GM12878 (cell line): ENCODE measurements at regions not wholly inside any gene's neighbourhood (a gene's known extent, or its start where the extent isn't known, plus 50 kb on each side); places are given as distances from the start of the nearest gene placed in this dataset.
"Not testable (repeated sequence)": the region's sequence is repeated elsewhere in the genome, so short reads cannot be mapped to it uniquely, and the experiment has no call there.

Experiments used
- CTCF ChIP-seq, 3 experiments: IDR thresholded peaks in 2 of 3; conservative IDR thresholded peaks in 1 of 3; 2 replicates each; pipeline ENCODE4 v1.5.1; 2011; ENCODE audit warnings: low read depth in 3 of 3, low read length in 3 of 3, mild to moderate bottlenecking in 3 of 3, control low read depth in 2 of 3, moderate library complexity in 2 of 3, inconsistent platforms in 1 of 3, mixed read lengths in 1 of 3; ENCODE audit not compliant: control insufficient read depth in 2 of 3, insufficient read depth in 1 of 3; ENCODE audit errors: extremely low read depth in 1 of 3
- EGR1 ChIP-seq, 2 experiments: IDR thresholded peaks; 1 replicate in 1 of 2; 2 replicates in 1 of 2; pipeline ENCODE4 v1.6.1; 2011 to 2012; ENCODE audit warnings: low read depth in 2 of 2, low read length in 2 of 2, borderline replicate concordance in 1 of 2, mild to moderate bottlenecking in 1 of 2, moderate library complexity in 1 of 2
- ESRRA ChIP-seq: IDR thresholded peaks from 2 replicates; pipeline ENCODE4 v1.6.1; 2012; ENCODE audit warnings: mild to moderate bottlenecking, low read length, improper control_type of control experiment

DNA sequence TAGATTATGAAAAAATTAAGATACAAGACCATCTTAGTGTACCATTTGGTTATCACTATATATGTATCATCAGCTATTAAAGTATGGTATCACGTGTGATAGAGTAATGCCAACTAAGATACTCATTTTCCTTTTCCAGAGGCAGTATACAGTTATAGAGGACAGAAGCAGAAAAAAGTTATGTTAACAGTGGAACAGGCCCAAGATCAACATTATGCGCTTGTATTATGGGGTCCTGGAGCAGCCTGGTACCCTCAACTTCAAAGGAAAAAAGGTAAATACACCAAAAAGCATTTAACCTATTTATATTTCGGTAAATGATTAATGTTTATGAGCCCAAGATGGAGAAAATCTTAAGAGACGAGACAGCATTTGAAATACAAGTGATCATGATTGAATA, 52.9 kb downstream of the SYT15B start:
- TF ChIP-seq ESRRA; CTCF (IDR thresholded peaks at IDR 0.05 in 2 of 3, conservative IDR thresholded peaks at IDR 0.05 in 1 of 3; ENCODE audit: control insufficient read depth in 2 of 3, extremely low read depth in 1 of 3, insufficient read depth in 1 of 3, low read depth in 3 of 3, low read length in 3 of 3); EGR1 (IDR thresholded peaks at IDR 0.05; ENCODE audit: borderline replicate concordance in 1 of 2, low read depth in 2 of 2, low read length in 2 of 2): not testable (repeated sequence)
